OCI-LY7 (cell line): ENCODE measurements at regions not wholly inside any gene's neighbourhood (a gene's known extent, or its start where the extent isn't known, plus 50 kb on each side); places are given as distances from the start of the nearest gene placed in this dataset.

Experiments
- EZH2phosphoT487 ChIP-seq: fragments of 200-600 bp; sonication (generic); IDR thresholded peaks from 2 replicates; pipeline ENCODE4 v1.6.1; 2018; ENCODE audit warnings: low read depth, borderline replicate concordance, mild to moderate bottlenecking, mixed run types, antibody characterized with exemption, low read length, moderate library complexity, mixed read lengths
- TF ChIP-seq, protein P1 (sequence below): fragments of 200-600 bp; sonication (generic); conservative IDR thresholded peaks from 2 replicates; pipeline ENCODE4 v1.5.1; 2014; ENCODE audit warnings: mild to moderate bottlenecking, antibody characterized with exemption, low read length, moderate library complexity, mixed read lengths

DNA sequence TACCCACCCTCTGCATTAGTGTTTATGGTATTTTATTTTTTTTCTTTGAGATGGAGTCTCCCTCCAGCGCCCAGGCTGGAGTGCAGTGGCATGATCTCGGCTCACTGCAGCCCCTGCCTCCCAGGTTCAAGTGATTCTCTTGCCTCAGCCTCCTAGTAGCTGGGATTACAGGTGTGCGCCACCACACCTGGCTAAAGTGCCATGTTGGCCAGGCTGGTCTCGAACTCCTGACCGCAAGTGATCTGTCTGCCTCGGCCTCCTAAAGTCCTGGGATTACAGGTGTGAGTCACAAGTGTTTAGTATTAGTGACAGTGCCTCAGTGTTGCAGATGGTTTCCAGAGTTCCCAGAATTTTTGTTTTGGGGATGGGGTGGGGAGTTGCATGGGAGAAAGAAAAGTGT, 120.3 kb downstream of the NPY start:
- TF ChIP-seq, protein P1, sequence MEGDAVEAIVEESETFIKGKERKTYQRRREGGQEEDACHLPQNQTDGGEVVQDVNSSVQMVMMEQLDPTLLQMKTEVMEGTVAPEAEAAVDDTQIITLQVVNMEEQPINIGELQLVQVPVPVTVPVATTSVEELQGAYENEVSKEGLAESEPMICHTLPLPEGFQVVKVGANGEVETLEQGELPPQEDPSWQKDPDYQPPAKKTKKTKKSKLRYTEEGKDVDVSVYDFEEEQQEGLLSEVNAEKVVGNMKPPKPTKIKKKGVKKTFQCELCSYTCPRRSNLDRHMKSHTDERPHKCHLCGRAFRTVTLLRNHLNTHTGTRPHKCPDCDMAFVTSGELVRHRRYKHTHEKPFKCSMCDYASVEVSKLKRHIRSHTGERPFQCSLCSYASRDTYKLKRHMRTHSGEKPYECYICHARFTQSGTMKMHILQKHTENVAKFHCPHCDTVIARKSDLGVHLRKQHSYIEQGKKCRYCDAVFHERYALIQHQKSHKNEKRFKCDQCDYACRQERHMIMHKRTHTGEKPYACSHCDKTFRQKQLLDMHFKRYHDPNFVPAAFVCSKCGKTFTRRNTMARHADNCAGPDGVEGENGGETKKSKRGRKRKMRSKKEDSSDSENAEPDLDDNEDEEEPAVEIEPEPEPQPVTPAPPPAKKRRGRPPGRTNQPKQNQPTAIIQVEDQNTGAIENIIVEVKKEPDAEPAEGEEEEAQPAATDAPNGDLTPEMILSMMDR, result no peak
- TF ChIP-seq EZH2phosphoT487, result no peak
